ENCODE measurements at regions not wholly inside any gene's neighbourhood (a gene's known extent, or its start where the extent isn't known, plus 50 kb on each side); places are given as distances from the start of the nearest gene placed in this dataset.

- no peak for ATAC-seq
- TF ChIP-seq, protein P1, sequence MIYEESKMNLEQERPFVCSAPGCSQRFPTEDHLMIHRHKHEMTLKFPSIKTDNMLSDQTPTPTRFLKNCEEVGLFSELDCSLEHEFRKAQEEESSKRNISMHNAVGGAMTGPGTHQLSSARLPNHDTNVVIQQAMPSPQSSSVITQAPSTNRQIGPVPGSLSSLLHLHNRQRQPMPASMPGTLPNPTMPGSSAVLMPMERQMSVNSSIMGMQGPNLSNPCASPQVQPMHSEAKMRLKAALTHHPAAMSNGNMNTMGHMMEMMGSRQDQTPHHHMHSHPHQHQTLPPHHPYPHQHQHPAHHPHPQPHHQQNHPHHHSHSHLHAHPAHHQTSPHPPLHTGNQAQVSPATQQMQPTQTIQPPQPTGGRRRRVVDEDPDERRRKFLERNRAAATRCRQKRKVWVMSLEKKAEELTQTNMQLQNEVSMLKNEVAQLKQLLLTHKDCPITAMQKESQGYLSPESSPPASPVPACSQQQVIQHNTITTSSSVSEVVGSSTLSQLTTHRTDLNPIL (CRISPR knock-in tag; IDR thresholded peaks at IDR 0.05; ENCODE audit: low read depth): no peak
- TF ChIP-seq PPARA (CRISPR knock-in tag; IDR thresholded peaks at IDR 0.05; ENCODE audit: borderline replicate concordance): no peak
- no peak for TF ChIP-seq RARB (CRISPR knock-in tag; IDR thresholded peaks at IDR 0.05)
- TF ChIP-seq TCF4 (CRISPR knock-in tag; IDR thresholded peaks at IDR 0.05; ENCODE audit: borderline replicate concordance): no peak
- TF ChIP-seq ESRRG (CRISPR knock-in tag; IDR thresholded peaks at IDR 0.05): no peak
- TF ChIP-seq TSHZ2 (CRISPR knock-in tag; IDR thresholded peaks at IDR 0.05): no peak
- TF ChIP-seq BACH2 (CRISPR knock-in tag; IDR thresholded peaks at IDR 0.05; ENCODE audit: borderline replicate concordance): no peak
- no peak for TF ChIP-seq ARNTL (CRISPR knock-in tag; IDR thresholded peaks at IDR 0.05; ENCODE audit: borderline replicate concordance, low read depth)
- TF ChIP-seq ZC3H10 (CRISPR knock-in tag; IDR thresholded peaks at IDR 0.05): no peak
- TF ChIP-seq GLIS3 (CRISPR knock-in tag; IDR thresholded peaks at IDR 0.05): no peak
- no peak for TF ChIP-seq ZNF70 (CRISPR knock-in tag; IDR thresholded peaks at IDR 0.05)
Measured at GRCh38 chr11:123305601-123306375, 110.7 kb upstream of the CLMP start.

- TF ChIP-seq TCF4 (CRISPR knock-in tag; IDR thresholded peaks at IDR 0.05; ENCODE audit: borderline replicate concordance) (no peak), ZC3H10 (CRISPR knock-in tag; IDR thresholded peaks at IDR 0.05) (no peak), OSR1 (CRISPR knock-in tag; IDR thresholded peaks at IDR 0.05) (no peak), ESRRG (CRISPR knock-in tag; IDR thresholded peaks at IDR 0.05) (no peak), ZNF565 (CRISPR knock-in tag; conservative IDR thresholded peaks at IDR 0.05; ENCODE audit: low read depth) (no peak), TSHZ2 (CRISPR knock-in tag; IDR thresholded peaks at IDR 0.05) (no peak), CSRNP3 (CRISPR knock-in tag; IDR thresholded peaks at IDR 0.05) (no peak), CSDC2 (CRISPR knock-in tag; IDR thresholded peaks at IDR 0.05) (no peak), ZFP30 (CRISPR knock-in tag; IDR thresholded peaks at IDR 0.05) (no peak), ZFP3 (CRISPR knock-in tag; IDR thresholded peaks at IDR 0.05) (no peak), ZNF70 (CRISPR knock-in tag; IDR thresholded peaks at IDR 0.05) (no peak), PATZ1 (CRISPR knock-in tag; IDR thresholded peaks at IDR 0.05; ENCODE audit: borderline replicate concordance) (no peak), TOX (CRISPR knock-in tag; IDR thresholded peaks at IDR 0.05; ENCODE audit: borderline replicate concordance) (no peak), ZNF8 (CRISPR knock-in tag; IDR thresholded peaks at IDR 0.05) (no peak), SNAI2 (CRISPR knock-in tag; IDR thresholded peaks at IDR 0.05) (no peak), GLIS3 (CRISPR knock-in tag; IDR thresholded peaks at IDR 0.05) (no peak)
- TF ChIP-seq, protein P1 (CRISPR knock-in tag; IDR thresholded peaks at IDR 0.05; ENCODE audit: low read depth): no peak
Measured at GRCh38 chr11:123304828-123305466, 109.9 kb upstream of the CLMP start.

More at GRCh38 chr11:123304828-123305466, 109.9 kb upstream of the CLMP start:
- no peak for ATAC-seq
